ENCODE measurements at regions not wholly inside any gene's neighbourhood (a gene's known extent, or its start where the extent isn't known, plus 50 kb on each side); places are given as distances from the start of the nearest gene placed in this dataset.

DNA sequence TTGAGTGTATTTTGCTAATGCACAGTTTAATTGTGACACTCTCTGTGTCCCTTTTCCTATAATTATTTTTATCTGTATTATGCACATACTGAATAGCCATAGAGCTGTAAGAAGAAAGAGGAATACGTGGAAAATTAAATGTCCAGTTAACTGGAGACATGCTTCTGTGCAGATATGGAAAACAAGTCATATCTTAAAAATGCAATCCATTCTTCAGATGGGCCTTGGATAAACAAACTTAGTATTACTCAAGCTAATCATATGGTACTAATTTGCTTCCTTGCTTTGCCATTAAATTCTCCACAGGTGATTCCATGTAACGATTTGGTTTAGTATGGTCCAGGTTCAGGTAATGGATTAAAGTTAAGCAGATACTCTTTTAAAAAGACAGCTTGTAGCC, 201.2 kb upstream of the CELF2 start:
- ChIA-PET SMC1A (ENCODE audit: uncharacterized antibody, unreplicated experiment) (no interaction called here), RAD21 (ENCODE audit: unreplicated experiment) (no interaction called here), CTCF (no interaction called here), POLR2A (no interaction called here)
- in situ Hi-C loops (cut with MboI) (no loop called here), intact Hi-C loops (cut with micrococcal nuclease; ENCODE audit: unreplicated experiment) (no loop called here)
- DNase-seq (ENCODE audit: low read depth, low spot score): no peak
- H3K27me3 ChIP-seq (replicated peaks in 1 of 2; ENCODE audit: control insufficient read depth in 2 of 2, insufficient read depth in 2 of 2, low read length in 1 of 2): no peaks in the 10 kb centered on the region
- H3K36me3 ChIP-seq (ENCODE audit: control insufficient read depth in 2 of 2, insufficient read depth in 2 of 2, low read length in 1 of 2): no peaks in the 10 kb centered on the region
- no TSS peak for BruUV-seq (replicated peaks)
- H3K9me3 ChIP-seq (replicated peaks; ENCODE audit: control insufficient read depth, insufficient read depth, low read length): no peaks in the 10 kb centered on the region; the same call in 2 of the 3 replicates
- H3K4me1 ChIP-seq (ENCODE audit: control insufficient read depth, insufficient read depth, low read length): no peaks in the 10 kb centered on the region
- H3K79me2 ChIP-seq (ENCODE audit: control insufficient read depth, insufficient read depth, low read length): no peaks in the 10 kb centered on the region
- H3K9ac ChIP-seq (ENCODE audit: control insufficient read depth, insufficient read depth, low read length): no peak overlapping the region
- ATAC-seq: no peak
- H2AFZ ChIP-seq (ENCODE audit: control insufficient read depth, low read depth, low read length): no peak overlapping the region
- no peak overlapping the region for H3K4me3 ChIP-seq
- H3K4me2 ChIP-seq (ENCODE audit: control insufficient read depth, insufficient read depth): no peak overlapping the region
- 4% methylated on average over 2 of the region's 2 CpGs for WGBS (ENCODE audit: insufficient coverage, insufficient replicate concordance, low lambda C conversion rate, missing lambda C conversion rate)
- FAIRE-seq: no peak
- H4K20me1 ChIP-seq (ENCODE audit: control insufficient read depth, insufficient read depth): no peaks in the 10 kb centered on the region
- no peak overlapping the region for H3K27ac ChIP-seq (ENCODE audit: control insufficient read depth, insufficient read depth)
- TF ChIP-seq MXI1 (IDR thresholded peaks at IDR 0.05; ENCODE audit: low read depth, low read length) (no peak), PAX8 (IDR thresholded peaks at IDR 0.05) (no peak), LARP7 (IDR thresholded peaks at IDR 0.05) (no peak), CHD1 (IDR thresholded peaks at IDR 0.05; ENCODE audit: low read depth, low read length) (no peak), RELA (IDR thresholded peaks at IDR 0.05; ENCODE audit: borderline replicate concordance, partially characterized antibody) (no peak), NR2C1 (IDR thresholded peaks at IDR 0.05) (no peak), EED (IDR thresholded peaks at IDR 0.05; ENCODE audit: low read depth) (no peak), CBX3 (IDR thresholded peaks at IDR 0.05; ENCODE audit: borderline replicate concordance, low read depth) (no peak), MEF2B (IDR thresholded peaks at IDR 0.05; ENCODE audit: partially characterized antibody, poor library complexity, severe bottlenecking) (no peak), ZNF384 (IDR thresholded peaks at IDR 0.05; ENCODE audit: borderline replicate concordance, low read depth, low read length) (no peak)
- TF ChIP-seq, protein P1, sequence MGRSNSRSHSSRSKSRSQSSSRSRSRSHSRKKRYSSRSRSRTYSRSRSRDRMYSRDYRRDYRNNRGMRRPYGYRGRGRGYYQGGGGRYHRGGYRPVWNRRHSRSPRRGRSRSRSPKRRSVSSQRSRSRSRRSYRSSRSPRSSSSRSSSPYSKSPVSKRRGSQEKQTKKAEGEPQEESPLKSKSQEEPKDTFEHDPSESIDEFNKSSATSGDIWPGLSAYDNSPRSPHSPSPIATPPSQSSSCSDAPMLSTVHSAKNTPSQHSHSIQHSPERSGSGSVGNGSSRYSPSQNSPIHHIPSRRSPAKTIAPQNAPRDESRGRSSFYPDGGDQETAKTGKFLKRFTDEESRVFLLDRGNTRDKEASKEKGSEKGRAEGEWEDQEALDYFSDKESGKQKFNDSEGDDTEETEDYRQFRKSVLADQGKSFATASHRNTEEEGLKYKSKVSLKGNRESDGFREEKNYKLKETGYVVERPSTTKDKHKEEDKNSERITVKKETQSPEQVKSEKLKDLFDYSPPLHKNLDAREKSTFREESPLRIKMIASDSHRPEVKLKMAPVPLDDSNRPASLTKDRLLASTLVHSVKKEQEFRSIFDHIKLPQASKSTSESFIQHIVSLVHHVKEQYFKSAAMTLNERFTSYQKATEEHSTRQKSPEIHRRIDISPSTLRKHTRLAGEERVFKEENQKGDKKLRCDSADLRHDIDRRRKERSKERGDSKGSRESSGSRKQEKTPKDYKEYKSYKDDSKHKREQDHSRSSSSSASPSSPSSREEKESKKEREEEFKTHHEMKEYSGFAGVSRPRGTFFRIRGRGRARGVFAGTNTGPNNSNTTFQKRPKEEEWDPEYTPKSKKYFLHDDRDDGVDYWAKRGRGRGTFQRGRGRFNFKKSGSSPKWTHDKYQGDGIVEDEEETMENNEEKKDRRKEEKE (IDR thresholded peaks at IDR 0.05): no peak
- TF ChIP-seq, protein P2, sequence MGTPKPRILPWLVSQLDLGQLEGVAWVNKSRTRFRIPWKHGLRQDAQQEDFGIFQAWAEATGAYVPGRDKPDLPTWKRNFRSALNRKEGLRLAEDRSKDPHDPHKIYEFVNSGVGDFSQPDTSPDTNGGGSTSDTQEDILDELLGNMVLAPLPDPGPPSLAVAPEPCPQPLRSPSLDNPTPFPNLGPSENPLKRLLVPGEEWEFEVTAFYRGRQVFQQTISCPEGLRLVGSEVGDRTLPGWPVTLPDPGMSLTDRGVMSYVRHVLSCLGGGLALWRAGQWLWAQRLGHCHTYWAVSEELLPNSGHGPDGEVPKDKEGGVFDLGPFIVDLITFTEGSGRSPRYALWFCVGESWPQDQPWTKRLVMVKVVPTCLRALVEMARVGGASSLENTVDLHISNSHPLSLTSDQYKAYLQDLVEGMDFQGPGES (IDR thresholded peaks at IDR 0.05): no peak
- TF ChIP-seq, protein P3, sequence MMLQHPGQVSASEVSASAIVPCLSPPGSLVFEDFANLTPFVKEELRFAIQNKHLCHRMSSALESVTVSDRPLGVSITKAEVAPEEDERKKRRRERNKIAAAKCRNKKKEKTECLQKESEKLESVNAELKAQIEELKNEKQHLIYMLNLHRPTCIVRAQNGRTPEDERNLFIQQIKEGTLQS (IDR thresholded peaks at IDR 0.05; ENCODE audit: borderline replicate concordance, extremely low read depth, low read depth, low read length): no peak
- TF ChIP-seq, protein P4, sequence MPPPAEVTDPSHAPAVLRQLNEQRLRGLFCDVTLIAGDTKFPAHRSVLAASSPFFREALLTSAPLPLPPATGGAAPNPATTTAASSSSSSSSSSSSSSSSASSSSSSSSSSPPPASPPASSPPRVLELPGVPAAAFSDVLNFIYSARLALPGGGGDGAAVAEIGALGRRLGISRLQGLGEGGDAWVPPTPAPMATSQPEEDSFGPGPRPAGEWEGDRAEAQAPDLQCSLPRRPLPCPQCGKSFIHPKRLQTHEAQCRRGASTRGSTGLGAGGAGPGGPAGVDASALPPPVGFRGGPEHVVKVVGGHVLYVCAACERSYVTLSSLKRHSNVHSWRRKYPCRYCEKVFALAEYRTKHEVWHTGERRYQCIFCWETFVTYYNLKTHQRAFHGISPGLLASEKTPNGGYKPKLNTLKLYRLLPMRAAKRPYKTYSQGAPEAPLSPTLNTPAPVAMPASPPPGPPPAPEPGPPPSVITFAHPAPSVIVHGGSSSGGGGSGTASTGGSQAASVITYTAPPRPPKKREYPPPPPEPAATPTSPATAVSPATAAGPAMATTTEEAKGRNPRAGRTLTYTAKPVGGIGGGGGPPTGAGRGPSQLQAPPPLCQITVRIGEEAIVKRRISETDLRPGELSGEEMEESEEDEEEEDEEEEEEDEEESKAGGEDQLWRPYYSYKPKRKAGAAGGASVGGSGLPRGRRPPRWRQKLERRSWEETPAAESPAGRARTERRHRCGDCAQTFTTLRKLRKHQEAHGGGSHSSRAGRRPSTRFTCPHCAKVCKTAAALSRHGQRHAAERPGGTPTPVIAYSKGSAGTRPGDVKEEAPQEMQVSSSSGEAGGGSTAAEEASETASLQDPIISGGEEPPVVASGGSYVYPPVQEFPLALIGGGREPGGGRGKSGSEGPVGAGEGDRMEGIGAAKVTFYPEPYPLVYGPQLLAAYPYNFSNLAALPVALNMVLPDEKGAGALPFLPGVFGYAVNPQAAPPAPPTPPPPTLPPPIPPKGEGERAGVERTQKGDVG (CRISPR knock-in tag; IDR thresholded peaks at IDR 0.05): no peak
- TF ChIP-seq, protein P5, sequence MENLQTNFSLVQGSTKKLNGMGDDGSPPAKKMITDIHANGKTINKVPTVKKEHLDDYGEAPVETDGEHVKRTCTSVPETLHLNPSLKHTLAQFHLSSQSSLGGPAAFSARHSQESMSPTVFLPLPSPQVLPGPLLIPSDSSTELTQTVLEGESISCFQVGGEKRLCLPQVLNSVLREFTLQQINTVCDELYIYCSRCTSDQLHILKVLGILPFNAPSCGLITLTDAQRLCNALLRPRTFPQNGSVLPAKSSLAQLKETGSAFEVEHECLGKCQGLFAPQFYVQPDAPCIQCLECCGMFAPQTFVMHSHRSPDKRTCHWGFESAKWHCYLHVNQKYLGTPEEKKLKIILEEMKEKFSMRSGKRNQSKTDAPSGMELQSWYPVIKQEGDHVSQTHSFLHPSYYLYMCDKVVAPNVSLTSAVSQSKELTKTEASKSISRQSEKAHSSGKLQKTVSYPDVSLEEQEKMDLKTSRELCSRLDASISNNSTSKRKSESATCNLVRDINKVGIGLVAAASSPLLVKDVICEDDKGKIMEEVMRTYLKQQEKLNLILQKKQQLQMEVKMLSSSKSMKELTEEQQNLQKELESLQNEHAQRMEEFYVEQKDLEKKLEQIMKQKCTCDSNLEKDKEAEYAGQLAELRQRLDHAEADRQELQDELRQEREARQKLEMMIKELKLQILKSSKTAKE (IDR thresholded peaks at IDR 0.05; ENCODE audit: low read depth, poor library complexity, severe bottlenecking): no peak
